H1 (cell line): ENCODE measurements at regions not wholly inside any gene's neighbourhood (a gene's known extent, or its start where the extent isn't known, plus 50 kb on each side); places are given as distances from the start of the nearest gene placed in this dataset.

Source experiments
- CTCF ChIA-PET: fragments of 300-600 bp; sonication (Branson Sonifier 250); formaldehyde crosslinking; loops from one replicate; lab custom pipeline; 2021; ENCODE audit not compliant: partially characterized antibody; lab: Charles Lee
- POLR2A ChIA-PET: fragments of 300-600 bp; sonication (Branson Sonifier 250); formaldehyde crosslinking; loops from one replicate; lab custom pipeline; 2021; ENCODE audit warnings: inconsistent platforms; ENCODE audit not compliant: partially characterized antibody; lab: Charles Lee
- DNase-seq, 2 experiments: peaks; one replicate each; pipeline versions ENCODE4 v3.0.0 to v3.0.0-alpha.2; 2010 to 2022; ENCODE audit warnings: low spot score in 2 of 2, low read depth in 1 of 2, mixed read lengths in 1 of 2
- FAIRE-seq: peaks from 2 replicates; lab custom pipeline; 2011; peaks lifted over from hg19 to GRCh38; lab: Jason Lieb, UNC
- H2AFZ ChIP-seq: 2 replicates; pipeline ENCODE4 v1.8.1; 2012; ENCODE audit warnings: low read length, inconsistent platforms
- H2AK5ac ChIP-seq: 2 replicates; pipeline ENCODE4 v1.6.1; 2013; ENCODE audit warnings: low read depth, low read length
- H2BK120ac ChIP-seq: replicated peaks from 2 replicates; pipeline ENCODE3; 2013; ENCODE audit warnings: low read depth, low read length, inconsistent platforms
- H2BK12ac ChIP-seq: 2 replicates; pipeline ENCODE4 v1.6.1; 2013; ENCODE audit warnings: low read depth, low read length
- H2BK15ac ChIP-seq: 2 replicates; pipeline ENCODE4 v1.6.1; 2013; ENCODE audit warnings: low read length
- H2BK20ac ChIP-seq: 2 replicates; pipeline ENCODE4 v1.6.1; 2013; ENCODE audit warnings: low read length
- H2BK5ac ChIP-seq: 2 replicates; pipeline ENCODE4 v1.6.1; 2013; ENCODE audit warnings: low read depth, low read length
- H3K14ac ChIP-seq: 2 replicates; pipeline ENCODE4 v1.6.1; 2013; ENCODE audit warnings: inconsistent platforms; ENCODE audit not compliant: insufficient read length
- H3K18ac ChIP-seq: 2 replicates; pipeline ENCODE4 v1.6.1; 2013; ENCODE audit warnings: low read length; ENCODE audit errors: extremely low read depth
- H3K23ac ChIP-seq: 2 replicates; pipeline ENCODE4 v1.6.1; 2013; ENCODE audit warnings: inconsistent platforms; ENCODE audit not compliant: insufficient read length
- H3K23me2 ChIP-seq: 2 replicates; pipeline ENCODE4 v1.6.1; 2013; ENCODE audit warnings: low read depth, low read length
- H3K27ac ChIP-seq: 2 replicates; pipeline ENCODE4 v1.6.1; 2011; ENCODE audit warnings: low read depth, low read length, inconsistent platforms
- H3K27me3 ChIP-seq, 4 experiments: replicated peaks in 1 of 4; 1 replicate in 1 of 4; 2 replicates in 3 of 4; pipeline versions ENCODE4 v1.6.1 to v1.8.1; 2011 to 2013; ENCODE audit warnings: low read length in 3 of 4, mild to moderate bottlenecking in 3 of 4, inconsistent platforms in 2 of 4, mixed read lengths in 2 of 4, moderate library complexity in 1 of 4; ENCODE audit not compliant: control insufficient read depth in 3 of 4, insufficient read depth in 3 of 4; ENCODE audit errors: extremely low read depth in 1 of 4
- H3K36me3 ChIP-seq, 4 experiments: 2 replicates each; pipeline versions ENCODE4 v1.6.1 to v1.8.1; 2011 to 2013; ENCODE audit warnings: mild to moderate bottlenecking in 4 of 4, low read length in 3 of 4, moderate library complexity in 2 of 4, control low read depth in 1 of 4, inconsistent platforms in 1 of 4; ENCODE audit not compliant: insufficient read depth in 4 of 4, control insufficient read depth in 2 of 4
- H3K4ac ChIP-seq: replicated peaks from 2 replicates; pipeline ENCODE3; 2013; ENCODE audit warnings: low read length, low read depth, mixed read lengths, inconsistent platforms; ENCODE audit not compliant: insufficient read length
- H3K4me1 ChIP-seq, 4 experiments: replicated peaks in 1 of 4; 1 replicate in 1 of 4; 2 replicates in 3 of 4; pipeline versions ENCODE4 v1.6.1 to v1.8.1; 2011 to 2013; ENCODE audit warnings: low read length in 3 of 4, inconsistent platforms in 2 of 4, mixed read lengths in 1 of 4; ENCODE audit not compliant: insufficient read depth in 4 of 4, control insufficient read depth in 3 of 4
- H3K4me2 ChIP-seq, 2 experiments: 2 replicates each; pipeline versions ENCODE4 v1.6.1 to v1.8.1; 2011 to 2013; ENCODE audit warnings: low read depth in 2 of 2, low read length in 2 of 2, control low read depth in 1 of 2, inconsistent platforms in 1 of 2, mild to moderate bottlenecking in 1 of 2; ENCODE audit not compliant: insufficient read depth in 1 of 2
- H3K4me3 ChIP-seq, 4 experiments: fragments of 200-600, 300-600 bp in 1 of 4; sonication (generic), shearing (Covaris generic), sonication (Bioruptor Twin) in 1 of 4; 2 replicates each; pipeline versions ENCODE4 v1.5.1 to v1.8.1; 2011 to 2016; ENCODE audit warnings: low read length in 4 of 4, low read depth in 3 of 4, control low read depth in 2 of 4, inconsistent platforms in 2 of 4, mild to moderate bottlenecking in 2 of 4, mixed read lengths in 1 of 4, moderate library complexity in 1 of 4; ENCODE audit not compliant: insufficient read depth in 2 of 4; ENCODE audit errors: extremely low read depth in 1 of 4
- H3K56ac ChIP-seq: replicated peaks from 2 replicates; pipeline ENCODE3; 2013; ENCODE audit warnings: low read depth, mild to moderate bottlenecking, mixed read lengths, low read length, inconsistent platforms; ENCODE audit not compliant: insufficient read length
- H3K79me1 ChIP-seq: 2 replicates; pipeline ENCODE4 v1.6.1; 2013; ENCODE audit warnings: low read depth, low read length, control low read depth
- H3K79me2 ChIP-seq, 2 experiments: 2 replicates each; pipeline versions ENCODE4 v1.6.1 to v1.8.1; 2012 to 2013; ENCODE audit warnings: low read length in 2 of 2, mild to moderate bottlenecking in 2 of 2, inconsistent platforms in 1 of 2; ENCODE audit not compliant: insufficient read depth in 2 of 2, control insufficient read depth in 1 of 2
- H3K9ac ChIP-seq, 4 experiments: replicated peaks in 1 of 4; 1 replicate in 1 of 4; 2 replicates in 3 of 4; pipeline versions ENCODE4 v1.6.1 to v1.8.1; 2011 to 2013; ENCODE audit warnings: low read depth in 3 of 4, low read length in 3 of 4, control low read depth in 2 of 4, mild to moderate bottlenecking in 2 of 4, moderate library complexity in 2 of 4, inconsistent platforms in 1 of 4; ENCODE audit errors: extremely low read depth in 1 of 4
- H3K9me3 ChIP-seq, 2 experiments: 2 replicates each; pipeline versions ENCODE4 v1.6.1 to v1.8.1; 2012 to 2013; ENCODE audit warnings: mild to moderate bottlenecking in 2 of 2, moderate library complexity in 2 of 2, control low read depth in 1 of 2, inconsistent platforms in 1 of 2, low read depth in 1 of 2, low read length in 1 of 2, mixed read lengths in 1 of 2; ENCODE audit not compliant: insufficient read depth in 2 of 2
- H4K20me1 ChIP-seq, 2 experiments: replicated peaks in 1 of 2; 2 replicates each; pipeline versions ENCODE3 to v1.8.1; 2011 to 2013; ENCODE audit warnings: inconsistent platforms in 2 of 2, low read length in 2 of 2, mild to moderate bottlenecking in 1 of 2; ENCODE audit not compliant: insufficient read depth in 2 of 2, control insufficient read depth in 1 of 2
- H4K5ac ChIP-seq: 2 replicates; pipeline ENCODE4 v1.6.1; 2013; ENCODE audit warnings: low read length, low read depth, mixed read lengths, inconsistent platforms; ENCODE audit not compliant: insufficient read length
- H4K8ac ChIP-seq: 2 replicates; pipeline ENCODE4 v1.8.0; 2013; ENCODE audit warnings: mild to moderate bottlenecking, moderate library complexity, low read length, inconsistent platforms; ENCODE audit not compliant: insufficient read depth; ENCODE audit errors: extremely low read depth
- H4K91ac ChIP-seq: replicated peaks from 2 replicates; pipeline ENCODE3; 2013; ENCODE audit warnings: low read length, mixed read lengths, inconsistent platforms; ENCODE audit not compliant: insufficient read length
- POLR2AphosphoS5 ChIP-seq: IDR thresholded peaks from 2 replicates; pipeline ENCODE4 v1.6.1; 2011; ENCODE audit warnings: low read depth, low read length
- WGBS, 2 experiments: shearing (Covaris generic) in 1 of 2; methylation state at CpG; one replicate each; pipeline versions ENCODE4 v1.1.6 to v1.1.7; 2013 to 2015; ENCODE audit warnings: low lambda C conversion rate in 2 of 2, mixed read lengths in 2 of 2, inconsistent platforms in 1 of 2, low coverage in 1 of 2, missing lambda C conversion rate in 1 of 2; ENCODE audit not compliant: insufficient replicate concordance in 2 of 2, insufficient coverage in 1 of 2, insufficient read length in 1 of 2; ENCODE audit errors: extremely low coverage in 1 of 2, missing lambda C conversion rate in 1 of 2; 5-methylcytosine and 5-hydroxymethylcytosine counted together

DNA sequence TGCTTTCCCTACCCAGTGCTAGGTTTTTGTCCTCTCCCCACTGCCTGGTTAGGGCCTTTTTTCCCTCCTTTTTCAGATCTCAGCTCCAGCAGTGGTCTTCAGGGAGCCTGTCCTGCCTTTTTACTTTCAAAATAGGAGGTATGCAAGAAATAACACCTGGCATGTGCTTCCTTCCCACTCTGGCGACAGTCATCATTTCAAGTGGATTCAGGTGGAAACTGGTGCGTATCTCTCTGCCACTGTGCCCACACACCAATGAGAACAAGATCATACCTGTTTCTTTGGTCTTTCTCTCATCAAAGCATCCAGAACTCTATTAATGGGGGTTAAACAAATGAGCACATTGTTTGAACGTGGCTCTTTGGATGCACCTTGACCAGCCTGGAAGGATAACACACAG, 95.7 kb upstream of the GGTLC1 start:
- Histone ChIP-seq H2BK15ac (no peak overlapping the region), H3K18ac (no peak overlapping the region), H3K9ac (no peak overlapping the region), H3K4me2 (no peak overlapping the region), H4K91ac (no peak overlapping the region), H3K4me3 (no peak overlapping the region), H3K23me2 (no peaks in the 10 kb centered on the region), H3K27me3 (no peaks in the 10 kb centered on the region), H2BK5ac (no peak overlapping the region), H2AFZ (no peak overlapping the region), H3K4ac (no peak overlapping the region), H2BK20ac (no peak overlapping the region), H3K9me3 (no peaks in the 10 kb centered on the region), H3K23ac (no peak overlapping the region), H3K36me3 (no peaks in the 10 kb centered on the region), H3K14ac (no peak overlapping the region), H3K27ac (no peak overlapping the region), H2BK12ac (no peak overlapping the region), H4K5ac (no peak overlapping the region), H2AK5ac (no peak overlapping the region), H3K79me2 (no peaks in the 10 kb centered on the region), H3K4me1 (no peaks in the 10 kb centered on the region), H3K56ac (no peak overlapping the region), H4K20me1 (peaks cover 0 to 2% of the 10 kb centered on the region in 2 experiments), H4K8ac (no peak overlapping the region; the same call in 1 of the 2 replicates), H2BK120ac (no peak overlapping the region), H3K79me1 (no peaks in the 10 kb centered on the region)
- no peak for DNase-seq
- WGBS, 2 experiments, result 87% methylated on average over 3 of the region's 3 CpGs; no CpG with 5 or more reads in 1 of the 2 experiments
- ChIA-PET POLR2A (no interaction called here), CTCF (interaction anchor here (1.2 kb wide), 1 partner anchor 195 kb away, joined by 3 read pairs; no protein-coding TSS in a partner anchor)
- no peak for FAIRE-seq
- no peak for TF ChIP-seq POLR2AphosphoS5
